ENCODE measurements at regions not wholly inside any gene's neighbourhood (a gene's known extent, or its start where the extent isn't known, plus 50 kb on each side); places are given as distances from the start of the nearest gene placed in this dataset.

DNA sequence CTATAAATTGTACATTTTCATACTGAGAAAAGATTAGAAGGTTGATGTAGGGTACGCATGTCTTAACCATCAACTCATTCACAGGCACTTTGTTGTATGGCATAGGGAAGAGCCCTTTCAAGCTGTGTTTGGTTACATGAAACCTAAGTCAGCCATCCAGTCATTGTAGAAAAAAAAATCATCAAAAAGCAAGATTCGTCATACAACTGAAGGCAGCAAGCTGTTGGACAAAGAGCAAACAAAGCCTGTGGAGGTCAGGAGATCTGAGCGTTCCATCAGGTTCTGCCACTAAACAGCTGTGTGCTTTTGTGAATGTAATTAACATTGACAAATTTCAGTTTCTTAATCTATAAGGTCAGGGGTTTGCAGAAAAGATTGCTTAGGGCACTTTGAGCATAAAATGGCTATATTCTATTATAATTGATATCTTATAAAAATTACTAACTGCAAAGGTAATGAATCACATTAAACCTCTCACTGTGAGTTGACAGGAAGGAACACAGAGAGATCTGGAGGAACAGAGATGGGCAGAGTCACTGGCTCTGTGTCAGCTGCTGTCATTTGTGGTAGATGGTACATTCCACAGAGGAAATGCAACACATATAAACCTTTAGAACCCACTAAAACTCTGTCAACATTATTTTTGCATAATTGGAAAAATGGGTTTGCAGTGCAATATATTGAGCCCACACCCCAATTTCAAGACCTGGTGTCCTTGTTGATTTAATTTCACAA, 66.3 kb upstream of the MYOCD start:
- H2AFZ ChIP-seq (ENCODE audit: low read length, unreplicated experiment) = no peak overlapping the region

DNA sequence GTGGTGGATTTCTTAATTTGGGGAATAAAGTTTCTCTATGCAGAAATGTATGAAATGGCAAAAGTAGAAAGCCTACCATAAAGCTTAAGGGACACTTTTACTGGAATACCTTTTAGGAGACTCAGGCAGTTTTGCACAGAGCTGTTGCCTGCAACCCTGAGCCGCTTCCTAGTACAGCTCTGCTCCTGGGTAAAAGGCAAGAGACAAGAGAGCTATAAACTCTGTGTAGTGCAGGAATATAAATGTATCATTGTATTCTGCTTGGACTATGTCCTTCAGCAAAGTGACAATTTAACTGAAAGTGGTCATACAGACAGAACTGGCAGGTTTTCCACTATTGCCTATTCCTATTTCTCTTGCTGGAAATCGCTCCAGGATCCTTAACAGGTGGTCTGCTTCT, 65.3 kb upstream of the MYOCD start:
- Histone ChIP-seq H3K27ac (ENCODE audit: low read depth, low read length) (no peak overlapping the region), H3K36me3 (ENCODE audit: insufficient read depth, low read length) (no peaks in the 10 kb centered on the region), H3K4me1 (ENCODE audit: control insufficient read depth, insufficient read depth, low read length, unreplicated experiment) (no peaks in the 10 kb centered on the region), H3K27me3 (ENCODE audit: insufficient read depth, low read length) (no peaks in the 10 kb centered on the region), H3K79me2 (ENCODE audit: control insufficient read depth, insufficient read depth, low read length, unreplicated experiment) (no peaks in the 10 kb centered on the region), H2AFZ (ENCODE audit: low read length, unreplicated experiment) (no peak overlapping the region), H3K4me3 (ENCODE audit: low read depth, low read length) (no peak overlapping the region)

More for the DNA sequence above, 66.3 kb upstream of the MYOCD start:
- Histone ChIP-seq H3K27me3 (ENCODE audit: insufficient read depth, low read length) (no peaks in the 10 kb centered on the region), H3K4me1 (ENCODE audit: control insufficient read depth, insufficient read depth, low read length, unreplicated experiment) (no peaks in the 10 kb centered on the region), H3K36me3 (ENCODE audit: insufficient read depth, low read length) (no peaks in the 10 kb centered on the region), H3K79me2 (ENCODE audit: control insufficient read depth, insufficient read depth, low read length, unreplicated experiment) (no peaks in the 10 kb centered on the region), H3K27ac (ENCODE audit: low read depth, low read length) (no peak overlapping the region), H3K4me3 (ENCODE audit: low read depth, low read length) (no peak overlapping the region)

DNA sequence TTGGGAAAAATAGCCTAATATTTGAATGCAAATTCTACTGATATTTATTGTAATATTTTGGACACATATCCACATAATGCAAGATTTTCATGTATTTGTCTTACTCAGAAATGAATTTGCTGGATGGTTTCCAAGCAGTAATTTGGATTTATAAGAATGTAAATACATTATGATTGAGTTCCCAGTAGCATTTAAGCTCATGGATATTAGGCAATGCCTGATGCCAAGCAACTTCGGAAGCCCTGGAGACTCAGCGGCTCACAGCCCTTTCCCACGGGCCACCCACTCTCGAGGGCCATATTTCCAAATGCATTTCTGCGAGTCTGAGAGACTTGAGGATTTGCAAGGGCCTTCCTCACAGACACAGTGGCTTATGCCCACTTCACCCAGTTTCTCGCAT, 62.1 kb upstream of the MYOCD start:
- no peak overlapping the region for H2AFZ ChIP-seq (ENCODE audit: low read length, unreplicated experiment)

DNA sequence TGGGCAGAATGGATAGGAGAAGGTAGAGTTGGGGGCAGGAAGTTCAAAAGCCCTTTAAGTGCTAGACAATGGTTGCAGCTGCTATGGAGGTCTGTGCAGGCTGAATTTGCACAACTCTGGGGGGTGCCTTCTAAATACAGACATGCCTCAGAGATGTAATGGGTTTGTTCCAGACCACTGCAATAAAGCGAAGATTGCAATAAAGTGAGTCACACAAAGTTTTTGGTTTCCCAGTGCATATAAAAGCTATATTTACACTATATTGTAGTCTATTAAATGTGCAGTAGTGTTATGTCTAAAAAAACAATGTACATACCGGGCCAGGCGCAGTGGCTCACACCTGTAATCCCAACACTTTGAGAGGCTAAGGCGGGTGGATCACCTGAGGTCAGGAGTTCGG, 60.5 kb upstream of the MYOCD start:
- H3K27ac ChIP-seq (ENCODE audit: low read depth, low read length) = no peak overlapping the region
- H3K4me3 ChIP-seq (ENCODE audit: low read depth, low read length) = no peak overlapping the region
- no peak overlapping the region for H2AFZ ChIP-seq (ENCODE audit: low read length, unreplicated experiment)
- no peaks in the 10 kb centered on the region for H3K36me3 ChIP-seq (ENCODE audit: insufficient read depth, low read length)
- H3K27me3 ChIP-seq (ENCODE audit: insufficient read depth, low read length) = no peaks in the 10 kb centered on the region
- H3K4me1 ChIP-seq (ENCODE audit: control insufficient read depth, insufficient read depth, low read length, unreplicated experiment) = no peaks in the 10 kb centered on the region
- H3K79me2 ChIP-seq (ENCODE audit: control insufficient read depth, insufficient read depth, low read length, unreplicated experiment) = no peaks in the 10 kb centered on the region

More for the DNA sequence above, 62.1 kb upstream of the MYOCD start:
- H3K4me1 ChIP-seq (ENCODE audit: control insufficient read depth, insufficient read depth, low read length, unreplicated experiment) = no peaks in the 10 kb centered on the region
- no peak overlapping the region for H3K27ac ChIP-seq (ENCODE audit: low read depth, low read length)
- no peaks in the 10 kb centered on the region for H3K27me3 ChIP-seq (ENCODE audit: insufficient read depth, low read length)
- H3K36me3 ChIP-seq (ENCODE audit: insufficient read depth, low read length) = no peaks in the 10 kb centered on the region
- no peak overlapping the region for H3K4me3 ChIP-seq (ENCODE audit: low read depth, low read length)
- no peaks in the 10 kb centered on the region for H3K79me2 ChIP-seq (ENCODE audit: control insufficient read depth, insufficient read depth, low read length, unreplicated experiment)

DNA sequence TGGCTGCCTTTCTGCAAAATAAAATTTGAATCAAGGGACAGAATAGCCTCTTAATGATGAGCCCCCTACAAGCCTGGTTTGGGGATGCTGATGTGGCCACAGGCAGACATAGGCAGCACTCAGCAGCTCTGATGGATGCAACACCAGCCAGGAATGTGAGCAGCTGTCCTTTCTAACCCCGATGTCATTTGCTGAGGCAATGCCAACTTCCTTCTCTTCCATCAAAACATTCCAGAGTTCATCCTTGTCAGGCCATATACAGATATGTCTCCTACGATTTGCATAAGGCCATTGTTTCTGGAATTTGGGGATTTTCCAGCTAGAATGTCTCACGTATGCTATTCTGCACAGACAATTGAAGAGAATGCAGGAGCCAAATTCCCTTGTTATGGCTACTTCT, 52.1 kb upstream of the MYOCD start:
- H3K4me1 ChIP-seq (ENCODE audit: control insufficient read depth, insufficient read depth, low read length, unreplicated experiment) = peaks cover 4% of the 10 kb centered on the region
- H3K4me3 ChIP-seq (ENCODE audit: low read depth, low read length) = no peak overlapping the region
- H3K27ac ChIP-seq (ENCODE audit: low read depth, low read length) = no peak overlapping the region
- no peak overlapping the region for H2AFZ ChIP-seq (ENCODE audit: low read length, unreplicated experiment)
- H3K27me3 ChIP-seq (ENCODE audit: insufficient read depth, low read length) = no peaks in the 10 kb centered on the region
- H3K36me3 ChIP-seq (ENCODE audit: insufficient read depth, low read length) = no peaks in the 10 kb centered on the region
- H3K79me2 ChIP-seq (ENCODE audit: control insufficient read depth, insufficient read depth, low read length, unreplicated experiment) = no peaks in the 10 kb centered on the region

Measured in ACC112 (cell line).